AG04449 (cell line): ENCODE measurements at regions not wholly inside any gene's neighbourhood (a gene's known extent, or its start where the extent isn't known, plus 50 kb on each side); places are given as distances from the start of the nearest gene placed in this dataset.

Source experiments
- CTCF ChIA-PET: fragments of 350-600 bp; formaldehyde crosslinking; extraction: SDS; loops from one replicate; lab custom pipeline; 2021; ENCODE audit warnings: antibody characterized with exemption; lab: Yijun Ruan, JAX
- POLR2A ChIA-PET: fragments of 400-600, 350-600 bp; formaldehyde crosslinking; extraction: SDS; loops from one replicate; lab custom pipeline; 2020; ENCODE audit warnings: antibody characterized with exemption, inconsistent platforms; lab: Yijun Ruan, JAX
- DNase-seq: peaks from one replicate; pipeline ENCODE4 v3.0.0-alpha.2; 2010; ENCODE audit warnings: low read depth, low spot score
- H3K4me3 ChIP-seq: 2 replicates; pipeline ENCODE4 v1.5.1; 2011; ENCODE audit warnings: low read depth, mild to moderate bottlenecking, control low read depth, low read length
- CTCF ChIP-seq: IDR thresholded peaks from one replicate; pipeline ENCODE4 v1.5.1; 2011; ENCODE audit warnings: mild to moderate bottlenecking, moderate library complexity, low read length, control low read depth, inconsistent platforms; ENCODE audit not compliant: insufficient read depth; ENCODE audit errors: missing control alignments

DNA sequence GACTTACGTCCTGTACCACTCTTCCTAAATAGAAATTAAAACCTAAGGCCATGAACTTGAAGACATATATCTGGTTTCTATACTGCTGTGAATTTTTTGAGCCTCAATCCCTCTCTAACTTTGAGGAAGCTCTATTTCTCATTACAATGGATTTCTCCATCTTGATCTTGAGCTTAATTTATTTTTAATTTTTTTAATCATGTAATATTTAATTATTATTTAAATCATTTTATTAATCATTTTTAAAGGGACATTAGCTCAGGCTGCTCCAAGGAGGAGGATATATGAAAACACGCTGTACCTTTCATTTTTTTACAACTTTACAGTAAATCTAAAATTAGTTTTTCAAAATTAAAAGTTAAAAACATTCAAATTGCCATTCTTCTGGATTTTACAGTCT is 540.5 kb downstream of the SATB2 start:
- POLR2A ChIA-PET = no interaction called here
- no peak for DNase-seq
- no peak for TF ChIP-seq CTCF
- CTCF ChIA-PET = no interaction called here
- H3K4me3 ChIP-seq = no peak overlapping the region

DNA sequence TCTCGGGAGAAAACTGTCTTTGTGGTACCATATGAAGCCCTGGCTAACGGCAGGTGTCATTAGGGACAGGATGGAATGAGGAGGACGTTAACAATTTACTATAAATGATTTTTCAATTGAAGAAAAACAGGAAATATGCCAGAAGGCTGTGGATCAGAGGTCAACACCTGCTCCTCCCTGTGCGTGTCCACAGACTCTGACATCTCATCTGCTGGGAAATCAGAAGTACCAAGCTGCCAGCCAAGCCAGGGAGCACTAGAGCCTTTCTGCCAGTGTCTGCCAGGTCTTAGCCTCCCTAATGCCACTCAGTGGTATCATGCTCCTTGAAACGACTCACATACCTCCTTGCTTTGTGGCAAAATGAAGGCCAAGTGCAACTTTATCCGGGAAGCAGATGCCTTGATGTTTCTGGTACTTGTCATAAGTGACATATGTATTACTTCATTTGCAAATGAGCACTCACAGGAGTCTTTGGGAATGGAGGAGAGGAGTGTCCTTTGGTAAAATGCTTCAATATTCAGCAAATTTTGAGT is 541.1 kb downstream of the SATB2 start:
- ChIA-PET CTCF (no interaction called here), POLR2A (no interaction called here)
- no peak for TF ChIP-seq CTCF
- DNase-seq = no peak
- no peak overlapping the region for H3K4me3 ChIP-seq

DNA sequence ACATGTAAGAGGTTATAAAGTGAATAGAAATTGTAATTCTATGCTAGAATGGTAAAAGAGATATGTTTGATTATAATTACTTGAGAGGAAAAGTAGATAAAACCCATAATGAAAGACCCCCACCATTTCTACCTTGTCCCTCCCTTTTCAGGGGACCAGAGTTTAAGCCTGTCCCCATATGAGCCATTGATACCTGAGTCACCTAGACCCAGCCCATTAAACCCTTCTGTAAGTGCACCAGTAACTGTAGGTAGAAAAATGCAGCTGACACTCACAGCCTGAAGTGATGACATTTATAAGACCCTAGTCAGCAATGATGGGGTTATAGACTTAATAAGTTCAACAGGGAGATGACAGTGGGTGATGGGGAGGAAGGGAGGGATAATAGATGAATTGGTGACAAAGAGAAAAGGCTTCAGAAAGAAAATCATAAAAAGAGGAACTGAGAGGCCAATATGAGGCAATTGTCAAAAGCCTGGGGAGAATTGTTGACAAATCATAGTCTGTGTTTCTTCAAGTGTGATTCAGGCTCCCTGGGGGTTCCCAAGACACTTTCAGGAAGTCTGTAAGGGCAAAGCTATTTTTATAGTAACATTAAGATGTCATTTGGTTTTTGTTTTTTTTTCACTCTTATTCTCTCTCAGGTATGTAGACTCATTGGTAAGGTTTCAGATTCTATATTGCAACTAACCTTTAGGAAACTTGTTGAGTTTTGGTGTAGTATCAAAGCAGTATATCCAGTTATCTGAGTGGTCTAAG is 544.2 kb downstream of the SATB2 start:
- ChIA-PET POLR2A (no interaction called here), CTCF (no interaction called here)
- TF ChIP-seq CTCF = no peak
- H3K4me3 ChIP-seq = no peak overlapping the region
- peak; percentile 3 for DNase-seq

- no peak for TF ChIP-seq CTCF
- POLR2A ChIA-PET = no interaction called here
- no peak overlapping the region for H3K4me3 ChIP-seq
- CTCF ChIA-PET = no interaction called here
- no peak for DNase-seq
Observed at GRCh38 chr2:198909525-198910267, 548.0 kb downstream of the SATB2 start.

DNA sequence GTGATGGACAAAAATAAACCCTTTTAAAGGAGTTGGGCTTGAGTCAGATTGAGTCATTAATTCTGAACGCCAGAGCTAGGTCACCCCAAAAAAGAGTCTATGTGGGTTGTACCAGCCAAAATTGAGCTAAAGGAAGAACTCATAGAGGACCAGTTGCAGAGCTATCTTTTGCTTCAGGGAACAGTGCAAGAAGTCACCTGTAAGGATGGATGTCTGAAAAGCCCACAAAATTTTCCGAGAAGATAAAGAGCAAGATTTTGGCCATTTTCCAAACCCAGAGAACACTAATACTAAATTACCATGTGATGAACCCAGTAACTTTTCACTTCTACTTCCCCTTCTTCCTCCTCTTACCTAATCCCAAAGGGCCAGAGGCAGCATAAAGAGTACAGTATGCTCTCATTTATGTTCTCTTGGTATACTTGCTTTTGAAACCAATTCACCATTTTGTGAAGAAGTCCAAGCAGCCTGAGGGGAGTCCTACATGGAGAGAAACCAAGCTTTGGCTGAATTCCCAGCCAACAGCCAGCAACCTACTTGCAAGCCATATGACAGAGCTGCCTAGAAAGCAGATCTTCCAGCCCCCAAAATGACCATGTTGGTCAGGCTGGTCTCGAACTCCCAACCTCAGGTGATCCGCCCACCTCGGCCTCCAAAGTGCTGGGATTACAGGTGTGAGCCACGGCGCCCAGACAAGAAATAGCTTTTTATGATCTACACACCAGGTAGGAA is 551.7 kb downstream of the SATB2 start:
- DNase-seq = no peak
- POLR2A ChIA-PET = no interaction called here
- no peak for TF ChIP-seq CTCF
- CTCF ChIA-PET = no interaction called here
- no peak overlapping the region for H3K4me3 ChIP-seq

- no peak for TF ChIP-seq CTCF
- ChIA-PET CTCF (no interaction called here), POLR2A (no interaction called here)
- no peak for DNase-seq
- H3K4me3 ChIP-seq = no peak overlapping the region
Observed at GRCh38 chr2:198901894-198902293, 555.8 kb downstream of the SATB2 start.
